Stimulated activated memory B cell treated with anti-CD40 and anti-IgM and Interleukin-4, amounts not matched to agents 10 μg/mL and 1 μg/mL and 100 μg/mL, for 72 hours (primary cell): ENCODE measurements at regions not wholly inside any gene's neighbourhood (a gene's known extent, or its start where the extent isn't known, plus 50 kb on each side); places are given as distances from the start of the nearest gene placed in this dataset.
"Not testable (repeated sequence)": the region's sequence is repeated elsewhere in the genome, so short reads cannot be mapped to it uniquely, and the experiment has no call there.

Experiments used
- ATAC-seq: fragments of 150-1000 bp; cut with Tn5 transposase; 2 replicates; pipeline ENCODE4 v1.10.0; 2021
- H3K27ac Mint-ChIP-seq: one replicate; pipeline ENCODE4 v1.8.0; 2022; ENCODE audit warnings: mild to moderate bottlenecking, mixed read lengths
- H3K27me3 Mint-ChIP-seq: one replicate; pipeline ENCODE4 v1.8.0; 2022; ENCODE audit warnings: mixed read lengths
- H3K36me3 Mint-ChIP-seq: one replicate; pipeline ENCODE4 v1.8.0; 2022; ENCODE audit warnings: mixed read lengths
- H3K4me1 Mint-ChIP-seq: one replicate; pipeline ENCODE4 v1.8.0; 2022; ENCODE audit warnings: mixed read lengths
- H3K4me3 Mint-ChIP-seq: one replicate; pipeline ENCODE4 v1.8.0; 2022; ENCODE audit warnings: mild to moderate bottlenecking, moderate library complexity, mixed read lengths
- H3K9me3 Mint-ChIP-seq: one replicate; pipeline ENCODE4 v1.8.0; 2022; ENCODE audit warnings: mixed read lengths

DNA sequence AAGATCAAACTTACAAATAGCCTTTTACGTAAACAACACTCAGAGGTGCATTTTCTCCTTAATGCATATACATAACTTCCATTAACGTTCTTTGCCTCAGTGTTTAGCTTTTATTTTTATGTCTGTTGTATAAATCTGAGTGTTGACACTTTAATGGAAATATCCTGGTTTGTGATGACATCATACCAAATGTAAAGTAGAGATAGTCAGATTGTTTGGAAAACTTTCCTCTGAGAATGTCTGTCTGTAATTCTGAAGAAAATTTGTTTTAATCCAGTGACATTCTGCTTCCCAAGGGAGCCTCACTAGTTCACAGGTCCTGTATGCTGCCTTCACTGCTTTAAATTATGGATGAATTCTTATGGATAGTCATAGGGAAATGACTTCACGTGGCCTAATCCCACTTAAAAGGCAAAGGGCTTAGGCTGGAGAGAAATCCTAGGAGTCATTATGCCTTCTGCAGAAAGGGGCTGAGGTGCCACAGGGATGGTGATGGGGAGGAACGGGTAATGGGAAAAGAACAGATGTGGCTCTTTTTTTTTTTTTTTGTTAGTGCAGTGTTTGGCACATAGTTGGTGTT, 93.2 kb downstream of the DNAJB9 start:
- H3K27me3 Mint-ChIP-seq = peaks cover 8% of the 10 kb centered on the region
- H3K4me1 Mint-ChIP-seq = no peaks in the 10 kb centered on the region
- ATAC-seq = no peak
- H3K27ac Mint-ChIP-seq = no peak overlapping the region
- H3K9me3 Mint-ChIP-seq = peaks cover 3% of the 10 kb centered on the region
- no peaks in the 10 kb centered on the region for H3K36me3 Mint-ChIP-seq
- H3K4me3 Mint-ChIP-seq = no peak overlapping the region

DNA sequence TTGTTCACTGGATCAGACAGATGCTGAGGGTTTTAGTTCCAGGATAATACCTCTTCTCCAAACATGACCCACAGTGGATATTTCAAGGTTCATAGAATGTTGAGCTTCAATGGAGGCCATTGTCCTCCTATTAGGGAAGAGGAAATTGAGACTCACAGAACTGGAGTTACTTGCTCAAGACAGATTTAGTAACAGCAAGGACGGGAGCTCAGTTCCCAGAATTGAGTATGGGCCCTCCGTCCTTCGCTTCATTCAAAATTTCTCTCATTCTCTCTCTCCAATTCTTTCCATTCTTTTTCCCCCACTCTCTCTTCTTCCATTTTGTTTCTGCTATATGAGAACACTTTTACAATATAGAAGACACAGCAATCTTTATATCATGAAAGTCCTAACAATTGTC, 94.0 kb downstream of the DNAJB9 start:
- H3K4me3 Mint-ChIP-seq = no peak overlapping the region

DNA sequence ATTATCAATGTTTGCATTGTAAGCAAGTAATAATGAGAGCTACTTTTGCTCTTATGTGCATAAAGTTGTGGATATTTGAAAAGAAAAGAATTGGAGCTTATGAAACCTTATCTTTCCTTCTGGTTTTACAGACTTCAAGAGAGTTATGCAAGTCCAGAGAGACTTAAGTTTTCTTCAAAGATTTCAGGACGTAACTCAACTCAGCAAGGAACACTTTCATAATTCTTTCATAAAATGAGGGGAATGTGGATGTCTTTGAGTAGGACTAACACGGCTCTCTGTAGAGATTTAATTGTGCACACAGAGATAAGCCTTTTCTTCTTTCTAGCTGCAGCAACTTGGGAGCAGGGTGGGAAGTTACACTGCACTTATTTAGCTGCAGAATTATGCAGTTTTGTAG, 97.5 kb downstream of the DNAJB9 start:
- peaks cover 26% of the 10 kb centered on the region for H3K27me3 Mint-ChIP-seq
- peaks cover 3% of the 10 kb centered on the region for H3K9me3 Mint-ChIP-seq
- H3K4me3 Mint-ChIP-seq = no peak overlapping the region
- ATAC-seq = no peak
- H3K36me3 Mint-ChIP-seq = no peaks in the 10 kb centered on the region
- H3K27ac Mint-ChIP-seq = no peak overlapping the region
- no peaks in the 10 kb centered on the region for H3K4me1 Mint-ChIP-seq

More for the DNA sequence above, 94.0 kb downstream of the DNAJB9 start:
- Mint-ChIP-seq H3K27me3 (peaks cover 15% of the 10 kb centered on the region), H3K9me3 (peaks cover 3% of the 10 kb centered on the region), H3K36me3 (no peaks in the 10 kb centered on the region), H3K27ac (no peak overlapping the region), H3K4me1 (no peaks in the 10 kb centered on the region)
- ATAC-seq = no peak

DNA sequence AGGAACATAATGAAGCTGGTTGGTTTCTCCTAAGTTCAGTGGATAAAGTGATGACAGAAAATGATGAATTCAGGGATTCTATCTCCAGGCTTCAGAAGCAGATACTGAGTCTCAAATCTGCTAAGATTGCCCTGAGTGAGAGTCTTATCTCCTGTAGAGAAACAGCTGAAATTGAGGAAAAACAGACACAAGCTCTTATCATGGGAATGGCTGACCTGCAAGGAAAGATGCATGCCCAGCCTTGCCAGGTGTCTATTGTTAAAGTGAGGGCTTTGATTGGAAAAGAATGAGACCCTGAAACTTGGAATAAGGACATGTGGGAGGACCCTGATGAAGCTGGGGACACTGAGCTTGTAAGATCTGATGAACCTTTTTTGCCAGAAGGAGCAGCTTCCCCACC, 100.3 kb downstream of the DNAJB9 start:
- no peak overlapping the region for H3K4me3 Mint-ChIP-seq
- H3K27me3 Mint-ChIP-seq = peaks cover 26% of the 10 kb centered on the region
- H3K9me3 Mint-ChIP-seq = peaks cover 3% of the 10 kb centered on the region
- ATAC-seq = no peak
- no peaks in the 10 kb centered on the region for H3K4me1 Mint-ChIP-seq
- no peak overlapping the region for H3K27ac Mint-ChIP-seq
- H3K36me3 Mint-ChIP-seq = no peaks in the 10 kb centered on the region

DNA sequence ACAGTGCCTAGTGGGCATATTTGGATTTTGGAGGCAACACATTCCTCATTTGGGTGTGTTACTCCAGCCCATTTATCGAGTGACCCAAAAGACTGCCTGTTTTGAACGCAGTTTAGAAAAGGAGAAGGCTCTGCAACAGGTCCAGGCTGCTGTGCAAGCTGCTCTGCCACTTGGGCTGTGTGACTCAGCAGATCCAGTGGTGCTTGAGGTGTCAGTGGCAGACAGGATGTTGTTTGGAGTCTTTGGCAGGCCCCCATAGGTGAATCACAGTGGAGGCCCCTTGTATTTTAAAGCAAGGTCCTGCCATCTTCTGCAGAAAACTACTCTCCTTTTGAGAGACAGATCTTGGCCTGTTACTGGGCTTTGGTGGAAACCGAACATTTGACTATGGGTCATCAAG, 104.0 kb downstream of the DNAJB9 start:
- H3K4me1 Mint-ChIP-seq, H3K27ac Mint-ChIP-seq, H3K36me3 Mint-ChIP-seq, H3K9me3 Mint-ChIP-seq, ATAC-seq, H3K4me3 Mint-ChIP-seq: not testable (repeated sequence)
- H3K27me3 Mint-ChIP-seq = peaks cover 11% of the 10 kb centered on the region

DNA sequence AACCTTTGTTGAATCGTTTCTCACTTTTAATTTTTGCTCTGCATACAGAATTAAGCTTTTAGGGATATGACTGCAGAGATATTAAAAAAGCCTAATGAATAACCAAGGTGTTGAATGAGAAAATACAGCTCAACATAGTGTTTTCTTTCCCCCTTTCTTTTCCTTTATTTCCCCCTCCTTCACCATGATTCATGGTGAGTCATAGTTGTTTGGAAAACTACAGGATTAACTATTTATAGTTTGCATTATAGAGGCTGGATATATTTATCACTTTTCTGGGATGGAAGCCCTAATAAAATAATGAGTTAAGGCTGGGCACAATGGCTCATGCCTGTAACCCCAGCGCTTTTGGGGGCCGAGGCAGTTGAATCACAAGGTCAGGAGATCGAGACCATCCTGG, 115.0 kb downstream of the DNAJB9 start:
- Mint-ChIP-seq H3K27ac (no peak overlapping the region), H3K4me1 (no peaks in the 10 kb centered on the region), H3K4me3 (no peak overlapping the region), H3K9me3 (peaks cover 3% of the 10 kb centered on the region), H3K36me3 (no peaks in the 10 kb centered on the region), H3K27me3 (peaks cover 11% of the 10 kb centered on the region)
- ATAC-seq = no peak

DNA sequence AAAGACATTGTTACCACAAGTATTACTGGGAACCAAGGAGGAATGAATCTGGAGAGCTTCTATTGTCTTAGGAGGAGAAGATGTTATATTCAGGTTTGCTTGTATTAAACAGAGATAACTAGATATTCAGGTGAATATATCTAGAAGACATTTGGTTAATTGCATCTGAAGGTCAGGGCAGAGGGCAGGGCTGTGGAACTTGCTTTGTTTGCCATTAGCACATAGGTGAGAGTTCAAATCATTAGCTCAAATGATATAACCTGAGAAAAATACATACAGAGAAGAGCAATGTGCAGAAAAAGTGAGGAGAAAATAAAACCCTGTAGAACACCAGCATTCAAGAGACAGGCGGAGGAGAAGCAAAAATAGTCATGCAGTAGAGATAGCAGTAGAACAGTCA, 116.8 kb downstream of the DNAJB9 start:
- H3K4me1 Mint-ChIP-seq = no peaks in the 10 kb centered on the region
- H3K36me3 Mint-ChIP-seq = no peaks in the 10 kb centered on the region
- peaks cover 3% of the 10 kb centered on the region for H3K9me3 Mint-ChIP-seq
- H3K27ac Mint-ChIP-seq = no peak overlapping the region
- H3K4me3 Mint-ChIP-seq = no peak overlapping the region
- ATAC-seq = no peak
- H3K27me3 Mint-ChIP-seq = no peaks in the 10 kb centered on the region

DNA sequence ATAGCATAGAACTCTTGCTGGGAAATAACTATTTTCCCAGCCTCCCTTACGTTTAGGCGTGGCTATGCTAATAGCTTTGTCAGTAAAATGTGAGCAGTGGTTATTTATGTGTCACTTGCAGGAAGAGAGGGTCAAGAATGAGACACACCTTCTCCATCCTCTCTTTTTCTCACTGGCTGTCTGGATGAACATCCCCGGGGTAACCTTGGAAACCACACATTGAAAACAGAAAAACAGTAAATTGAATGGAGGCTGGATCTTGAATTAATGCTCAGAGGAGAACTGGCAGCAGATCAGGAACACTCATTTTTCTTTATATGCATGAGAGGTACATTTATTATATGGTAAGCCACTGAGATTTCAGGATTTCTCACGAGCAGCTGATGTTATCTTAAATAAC, 127.6 kb downstream of the DNAJB9 start:
- H3K27me3 Mint-ChIP-seq = peaks cover 5% of the 10 kb centered on the region

DNA sequence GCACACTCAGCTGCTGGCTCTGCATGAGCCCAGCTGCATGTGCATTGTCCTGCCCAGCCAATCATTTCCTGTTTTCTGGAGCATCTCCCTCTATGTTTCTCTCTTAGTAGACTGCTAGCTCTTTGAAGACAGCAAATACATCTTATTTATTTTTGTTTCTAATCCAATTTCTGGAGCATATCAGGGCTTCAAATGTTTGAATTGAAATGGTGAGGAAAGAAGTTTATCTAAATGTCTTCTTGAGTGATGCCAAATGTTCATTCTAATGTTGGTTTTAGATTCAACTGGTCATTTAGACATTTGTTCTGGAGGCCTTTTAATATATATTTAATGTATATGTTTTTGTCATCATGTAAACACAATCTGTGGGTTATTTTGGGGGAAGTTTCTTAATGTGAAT, 141.9 kb downstream of the DNAJB9 start:
- Mint-ChIP-seq H3K4me3 (no peak overlapping the region), H3K9me3 (no peaks in the 10 kb centered on the region), H3K36me3 (no peaks in the 10 kb centered on the region), H3K27ac (no peak overlapping the region), H3K4me1 (no peaks in the 10 kb centered on the region), H3K27me3 (peaks cover 13% of the 10 kb centered on the region)
- no peak for ATAC-seq

More for the DNA sequence above, 127.6 kb downstream of the DNAJB9 start:
- H3K36me3 Mint-ChIP-seq = no peaks in the 10 kb centered on the region
- no peak for ATAC-seq
- no peaks in the 10 kb centered on the region for H3K9me3 Mint-ChIP-seq
- no peak overlapping the region for H3K27ac Mint-ChIP-seq
- H3K4me3 Mint-ChIP-seq = no peak overlapping the region
- H3K4me1 Mint-ChIP-seq = no peaks in the 10 kb centered on the region

DNA sequence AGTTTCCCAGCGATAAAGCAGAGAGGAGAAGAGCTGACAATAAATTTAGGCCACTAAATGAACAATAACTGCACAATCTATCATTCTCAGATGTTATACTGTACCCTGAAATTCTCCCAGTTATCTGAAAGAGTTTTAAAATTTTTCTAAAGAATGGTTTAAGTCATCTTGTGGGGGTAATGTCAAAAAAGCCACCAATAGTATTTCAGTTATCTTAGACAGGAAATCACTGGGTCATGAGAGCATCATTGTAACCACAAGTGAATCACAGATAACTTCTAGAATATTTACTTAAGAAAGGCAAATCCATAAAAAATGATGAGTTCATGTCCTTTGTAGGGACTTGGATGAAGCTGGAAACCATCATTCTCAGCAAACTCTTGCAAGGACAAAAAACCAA, 147.1 kb downstream of the DNAJB9 start:
- Mint-ChIP-seq H3K36me3 (no peaks in the 10 kb centered on the region), H3K4me1 (no peaks in the 10 kb centered on the region), H3K27ac (no peak overlapping the region), H3K4me3 (no peak overlapping the region), H3K27me3 (peaks cover 13% of the 10 kb centered on the region), H3K9me3 (no peaks in the 10 kb centered on the region)
- no peak for ATAC-seq

DNA sequence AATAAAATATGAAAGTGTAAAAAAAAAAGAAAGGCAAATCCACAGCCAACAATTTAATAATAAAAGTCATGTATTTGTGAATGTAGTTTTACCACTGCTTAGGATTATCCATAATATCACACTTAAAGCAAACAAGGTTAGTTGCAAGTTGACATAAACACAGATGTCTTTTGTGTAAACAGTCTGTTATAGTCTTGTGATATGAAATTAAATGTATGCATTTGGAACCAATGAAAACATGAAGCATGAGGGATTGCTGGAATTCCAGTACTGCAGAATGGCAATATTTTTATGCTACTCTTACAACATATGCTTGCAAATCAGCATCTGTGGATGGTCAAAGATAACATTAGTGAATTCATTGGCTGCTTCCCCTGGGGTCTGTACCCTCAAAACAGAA, 148.1 kb downstream of the DNAJB9 start:
- Mint-ChIP-seq H3K9me3 (no peaks in the 10 kb centered on the region), H3K4me3 (no peak overlapping the region), H3K27me3 (peaks cover 13% of the 10 kb centered on the region), H3K27ac (no peak overlapping the region), H3K36me3 (no peaks in the 10 kb centered on the region), H3K4me1 (no peaks in the 10 kb centered on the region)
- ATAC-seq = no peak

DNA sequence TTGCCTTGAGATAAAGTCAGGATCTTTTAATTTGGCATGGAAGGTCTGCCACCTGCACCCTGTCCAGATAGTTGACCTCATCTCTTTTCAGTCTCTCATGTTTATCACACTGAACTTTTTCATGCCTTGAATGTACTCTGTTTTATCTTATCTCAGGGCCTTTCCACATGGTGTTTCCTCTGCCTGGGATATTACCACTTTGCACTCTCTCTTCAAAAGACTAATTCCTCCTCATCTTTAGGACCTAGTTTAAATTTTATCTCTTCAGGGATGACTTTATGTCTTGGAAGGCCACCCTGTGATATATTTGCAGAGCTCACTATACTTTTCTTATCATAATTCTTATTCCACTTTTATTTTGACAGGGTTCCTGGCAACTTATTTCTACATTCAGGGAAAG, 150.0 kb downstream of the DNAJB9 start:
- H3K4me3 Mint-ChIP-seq = no peak overlapping the region
- no peak overlapping the region for H3K27ac Mint-ChIP-seq
- H3K27me3 Mint-ChIP-seq = peaks cover 7% of the 10 kb centered on the region
- no peaks in the 10 kb centered on the region for H3K9me3 Mint-ChIP-seq
- ATAC-seq = no peak
- H3K4me1 Mint-ChIP-seq = no peaks in the 10 kb centered on the region
- H3K36me3 Mint-ChIP-seq = no peaks in the 10 kb centered on the region

DNA sequence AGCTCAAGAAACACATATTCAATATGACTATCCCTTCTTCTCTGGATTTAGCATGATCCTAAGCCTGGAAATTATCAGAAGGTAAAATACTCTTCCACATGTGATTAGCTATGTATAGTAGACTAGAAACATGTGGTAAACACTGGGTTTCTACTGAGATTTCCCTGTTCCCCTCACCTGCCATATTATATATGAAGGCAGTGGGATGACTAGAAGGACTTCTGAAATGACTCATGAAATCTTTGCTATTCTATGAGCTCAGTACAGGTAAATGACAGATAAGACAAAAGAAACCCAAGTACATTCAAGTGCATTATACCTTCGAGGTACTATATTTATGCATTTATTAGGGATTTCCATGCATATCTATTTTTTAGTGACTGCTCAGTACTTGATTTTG, 152.9 kb downstream of the DNAJB9 start:
- Mint-ChIP-seq H3K9me3 (no peaks in the 10 kb centered on the region), H3K27me3 (no peaks in the 10 kb centered on the region), H3K36me3 (no peaks in the 10 kb centered on the region), H3K4me3 (no peak overlapping the region), H3K4me1 (no peaks in the 10 kb centered on the region), H3K27ac (no peak overlapping the region)
- ATAC-seq = no peak

DNA sequence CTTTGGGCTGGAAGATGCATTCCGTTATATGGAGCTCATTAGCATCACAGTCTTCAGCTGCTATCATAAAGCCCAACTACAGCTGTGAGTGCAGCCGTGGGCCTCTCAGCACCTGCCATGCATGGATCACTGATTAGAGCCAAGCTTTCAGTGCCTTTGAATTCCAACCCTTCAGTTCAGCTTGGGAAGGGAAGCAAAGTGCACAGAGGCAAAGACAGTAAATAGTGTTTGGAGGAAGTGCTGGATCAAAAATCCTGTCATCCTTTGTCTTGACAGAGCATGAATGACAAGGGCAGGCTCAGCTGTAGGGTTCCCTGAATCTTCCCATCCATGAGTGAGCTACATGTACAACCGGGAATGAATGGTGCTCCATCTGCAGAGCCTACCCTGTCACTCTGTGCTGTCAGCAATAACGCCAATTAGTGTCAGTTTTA, 153.7 kb downstream of the DNAJB9 start:
- Mint-ChIP-seq H3K36me3 (no peaks in the 10 kb centered on the region), H3K4me3 (no peak overlapping the region), H3K27me3 (no peaks in the 10 kb centered on the region), H3K4me1 (no peaks in the 10 kb centered on the region), H3K9me3 (no peaks in the 10 kb centered on the region), H3K27ac (no peak overlapping the region)
- ATAC-seq = no peak

DNA sequence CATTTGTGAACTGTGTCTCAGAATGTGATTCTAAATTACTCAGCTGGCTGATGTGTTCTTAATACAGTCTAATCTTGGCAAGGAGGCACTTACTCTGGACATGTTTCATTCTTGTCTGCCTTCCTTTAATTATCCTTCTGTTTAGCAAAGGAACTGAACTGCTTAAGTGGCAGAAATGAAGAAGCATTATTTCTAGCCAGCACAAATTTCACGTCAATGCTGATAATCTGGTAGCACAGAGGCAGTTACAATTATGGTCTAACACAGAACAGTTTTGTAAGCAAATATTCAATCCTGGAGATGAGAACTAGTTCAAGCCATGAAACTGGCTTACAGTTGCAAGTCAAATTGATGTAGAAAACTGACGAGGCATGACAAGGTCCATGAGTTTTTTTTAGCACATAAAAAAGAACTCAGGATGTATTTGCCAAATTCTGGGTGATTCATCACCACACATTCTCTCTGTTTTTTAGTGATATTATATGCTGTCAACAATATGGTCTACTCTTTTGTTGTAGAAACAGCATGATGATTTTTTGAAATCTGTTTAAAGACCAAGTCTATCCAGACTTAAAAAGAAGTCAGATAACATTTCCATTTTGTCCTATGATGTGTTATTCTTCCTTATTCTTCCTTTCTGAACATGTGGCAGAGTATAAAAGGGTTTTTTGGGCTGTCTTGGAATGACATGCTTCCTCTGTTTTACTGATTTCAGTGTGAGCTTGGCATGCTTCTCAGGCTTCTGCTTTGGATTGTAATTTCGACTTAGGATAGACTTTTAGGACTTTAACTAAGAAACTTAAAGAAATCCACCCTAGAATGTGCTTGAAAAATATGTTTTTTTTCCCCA, 154.8 kb downstream of the DNAJB9 start:
- Mint-ChIP-seq H3K27me3 (no peaks in the 10 kb centered on the region), H3K9me3 (no peaks in the 10 kb centered on the region), H3K27ac (no peak overlapping the region), H3K4me1 (no peaks in the 10 kb centered on the region), H3K4me3 (no peak overlapping the region), H3K36me3 (no peaks in the 10 kb centered on the region)
- no peak for ATAC-seq

DNA sequence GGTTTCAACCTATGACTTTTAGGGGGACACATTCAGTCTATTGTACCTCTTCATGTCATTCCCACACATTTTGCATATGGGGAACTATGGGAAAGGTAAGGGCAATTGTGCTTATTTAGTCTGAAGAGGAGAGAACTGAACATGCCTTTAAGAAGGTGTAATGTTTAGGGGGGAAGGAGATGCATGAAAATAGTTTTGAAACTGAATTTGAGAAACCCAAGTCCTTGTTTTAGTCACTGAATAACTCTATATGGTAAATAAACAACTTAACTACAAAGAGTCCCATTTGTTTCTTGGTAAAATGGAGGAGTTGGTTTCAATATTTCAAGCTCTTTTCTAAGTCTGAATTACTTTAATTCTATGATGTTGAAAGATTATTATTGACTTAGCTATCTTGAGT, 166.1 kb downstream of the DNAJB9 start:
- H3K27me3 Mint-ChIP-seq = no peaks in the 10 kb centered on the region
- no peaks in the 10 kb centered on the region for H3K4me1 Mint-ChIP-seq
- no peak overlapping the region for H3K4me3 Mint-ChIP-seq
- H3K9me3 Mint-ChIP-seq = no peaks in the 10 kb centered on the region
- ATAC-seq = no peak
- H3K27ac Mint-ChIP-seq = no peak overlapping the region
- H3K36me3 Mint-ChIP-seq = no peaks in the 10 kb centered on the region
